Neutrophil (primary cell): ENCODE measurements at regions not wholly inside any gene's neighbourhood (a gene's known extent, or its start where the extent isn't known, plus 50 kb on each side); places are given as distances from the start of the nearest gene placed in this dataset.

ENCODE experiments used
- H3K27ac ChIP-seq: fragments of 200-600 bp; sonication (generic); 2 replicates; pipeline ENCODE4 v1.5.1; 2016; ENCODE audit warnings: mild to moderate bottlenecking, moderate library complexity
- H3K27me3 ChIP-seq: fragments of 200-600 bp; sonication (generic); 2 replicates; pipeline ENCODE4 v1.6.0; 2016; ENCODE audit warnings: mild to moderate bottlenecking
- H3K36me3 ChIP-seq: fragments of 200-600 bp; sonication (generic); 2 replicates; pipeline ENCODE4 v1.5.1; 2017
- H3K4me1 ChIP-seq, 2 experiments: fragments of 200-600 bp in 1 of 2; sonication (generic) in 1 of 2; 1 replicate in 1 of 2; 2 replicates in 1 of 2; pipeline versions ENCODE4 v1.5.1 to v1.6.1; 2013 to 2016; ENCODE audit warnings: low read depth in 1 of 2, low read length in 1 of 2, mild to moderate bottlenecking in 1 of 2, moderate library complexity in 1 of 2; ENCODE audit not compliant: control insufficient read depth in 1 of 2, insufficient read depth in 1 of 2
- H3K4me3 ChIP-seq, 2 experiments: fragments of 200-600 bp in 1 of 2; sonication (generic) in 1 of 2; 1 replicate in 1 of 2; 2 replicates in 1 of 2; pipeline ENCODE4 v1.5.1; 2013 to 2016; ENCODE audit warnings: low read depth in 1 of 2, low read length in 1 of 2, mild to moderate bottlenecking in 1 of 2, moderate library complexity in 1 of 2
- H3K9me3 ChIP-seq: fragments of 200-600 bp; sonication (generic); 2 replicates; pipeline ENCODE4 v1.5.1; 2016
- TF ChIP-seq, protein P1 (sequence below): fragments of 200-600 bp; sonication (generic); IDR thresholded peaks from 2 replicates; pipeline ENCODE4 v1.5.1; 2016; ENCODE audit warnings: antibody characterized with exemption

GRCh38 chr6:21771626-21772320 is 178.2 kb downstream of the SOX4 start:
- H3K27me3 ChIP-seq: no peaks in the 10 kb centered on the region
- H3K36me3 ChIP-seq: no peaks in the 10 kb centered on the region
- H3K9me3 ChIP-seq: no peaks in the 10 kb centered on the region
- no peaks in the 10 kb centered on the region for H3K4me1 ChIP-seq
- H3K4me3 ChIP-seq: no peak overlapping the region
- no peak overlapping the region for H3K27ac ChIP-seq
- TF ChIP-seq, protein P1, sequence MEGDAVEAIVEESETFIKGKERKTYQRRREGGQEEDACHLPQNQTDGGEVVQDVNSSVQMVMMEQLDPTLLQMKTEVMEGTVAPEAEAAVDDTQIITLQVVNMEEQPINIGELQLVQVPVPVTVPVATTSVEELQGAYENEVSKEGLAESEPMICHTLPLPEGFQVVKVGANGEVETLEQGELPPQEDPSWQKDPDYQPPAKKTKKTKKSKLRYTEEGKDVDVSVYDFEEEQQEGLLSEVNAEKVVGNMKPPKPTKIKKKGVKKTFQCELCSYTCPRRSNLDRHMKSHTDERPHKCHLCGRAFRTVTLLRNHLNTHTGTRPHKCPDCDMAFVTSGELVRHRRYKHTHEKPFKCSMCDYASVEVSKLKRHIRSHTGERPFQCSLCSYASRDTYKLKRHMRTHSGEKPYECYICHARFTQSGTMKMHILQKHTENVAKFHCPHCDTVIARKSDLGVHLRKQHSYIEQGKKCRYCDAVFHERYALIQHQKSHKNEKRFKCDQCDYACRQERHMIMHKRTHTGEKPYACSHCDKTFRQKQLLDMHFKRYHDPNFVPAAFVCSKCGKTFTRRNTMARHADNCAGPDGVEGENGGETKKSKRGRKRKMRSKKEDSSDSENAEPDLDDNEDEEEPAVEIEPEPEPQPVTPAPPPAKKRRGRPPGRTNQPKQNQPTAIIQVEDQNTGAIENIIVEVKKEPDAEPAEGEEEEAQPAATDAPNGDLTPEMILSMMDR: no peak

GRCh38 chr6:21772477-21772876 is 178.9 kb downstream of the SOX4 start:
- no peaks in the 10 kb centered on the region for H3K36me3 ChIP-seq
- H3K27ac ChIP-seq: no peak overlapping the region
- no peak overlapping the region for H3K4me3 ChIP-seq
- H3K27me3 ChIP-seq: no peaks in the 10 kb centered on the region
- TF ChIP-seq, protein P1: no peak
- no peaks in the 10 kb centered on the region for H3K4me1 ChIP-seq
- H3K9me3 ChIP-seq: no peaks in the 10 kb centered on the region

- H3K36me3 ChIP-seq: no peaks in the 10 kb centered on the region
- no peak overlapping the region for H3K4me3 ChIP-seq
- TF ChIP-seq, protein P1: no peak
- H3K4me1 ChIP-seq: no peaks in the 10 kb centered on the region
- H3K9me3 ChIP-seq: no peaks in the 10 kb centered on the region
- H3K27me3 ChIP-seq: no peaks in the 10 kb centered on the region
- H3K27ac ChIP-seq: no peak overlapping the region
These were observed 179.5 kb downstream of the SOX4 start for GRCh38 chr6:21772884-21773575.

DNA sequence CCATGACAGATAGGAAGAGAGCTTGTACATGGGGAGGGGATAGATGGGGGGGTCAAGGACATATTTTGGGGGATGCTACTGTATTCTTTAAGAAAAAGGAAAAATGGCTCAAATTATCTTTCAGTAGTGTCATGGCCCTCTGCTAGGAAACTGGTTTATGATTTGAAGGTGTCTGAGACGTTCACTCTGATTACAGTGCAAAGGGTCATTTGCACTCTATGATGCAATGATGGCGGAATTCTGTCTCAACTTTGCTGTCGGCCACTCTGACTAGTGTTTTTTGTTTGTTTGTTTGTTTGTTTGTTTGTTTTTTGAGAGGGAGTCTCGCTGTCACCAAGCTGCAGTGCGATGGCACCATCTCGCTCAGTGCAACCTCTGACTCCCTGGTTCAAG is 180.0 kb downstream of the SOX4 start:
- Histone ChIP-seq H3K27me3 (no peaks in the 10 kb centered on the region), H3K36me3 (no peaks in the 10 kb centered on the region), H3K4me3 (no peak overlapping the region), H3K27ac (no peak overlapping the region), H3K9me3 (no peaks in the 10 kb centered on the region), H3K4me1 (no peaks in the 10 kb centered on the region)
- TF ChIP-seq, protein P1: no peak

DNA sequence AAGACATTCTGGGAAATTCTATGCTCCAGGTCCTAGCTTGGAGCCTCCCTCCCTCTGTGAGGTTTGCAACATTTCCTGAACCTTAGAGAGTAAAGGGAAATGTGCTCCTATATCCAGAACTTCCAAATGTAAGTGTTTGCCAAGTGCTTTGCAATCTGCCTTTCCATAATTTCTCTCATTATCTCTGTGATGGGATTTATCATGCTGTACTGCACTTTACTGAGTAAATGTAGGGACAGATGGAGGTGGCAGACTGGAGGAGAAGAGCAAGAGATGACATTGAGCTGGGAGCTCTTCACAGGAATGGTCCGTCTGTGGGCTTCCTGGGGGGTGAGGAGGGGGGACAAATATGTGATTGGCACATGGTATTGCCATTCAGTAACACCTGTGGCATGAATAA is 184.3 kb downstream of the SOX4 start:
- Histone ChIP-seq H3K27ac (no peak overlapping the region), H3K9me3 (no peaks in the 10 kb centered on the region), H3K4me3 (no peak overlapping the region), H3K4me1 (no peaks in the 10 kb centered on the region), H3K36me3 (no peaks in the 10 kb centered on the region), H3K27me3 (no peaks in the 10 kb centered on the region)
- TF ChIP-seq, protein P1: no peak
